HG03103 (cell line): ENCODE measurements at regions not wholly inside any gene's neighbourhood (a gene's known extent, or its start where the extent isn't known, plus 50 kb on each side); places are given as distances from the start of the nearest gene placed in this dataset.
"Not testable (repeated sequence)": the region's sequence is repeated elsewhere in the genome, so short reads cannot be mapped to it uniquely, and the experiment has no call there.

ENCODE experiments used
- ATAC-seq: cut with Tn5 transposase; IDR thresholded peaks from one replicate; pipeline ENCODE4 v1.9.1; 2021; ENCODE audit warnings: low read depth; ENCODE audit not compliant: unreplicated experiment

GRCh38 chrX:150050387-150050786 is 112.1 kb upstream of the EOLA2 start:
- ATAC-seq, result no peak

- ATAC-seq, result no peak
Measured at GRCh38 chrX:150051096-150051495, 112.8 kb upstream of the EOLA2 start.

- no peak for ATAC-seq
Measured at GRCh38 chrX:150052226-150052625, 113.9 kb upstream of the EOLA2 start.

GRCh38 chrX:150058728-150059127 is 120.4 kb upstream of the EOLA2 start:
- ATAC-seq, result no peak

- ATAC-seq, result no peak
Measured at GRCh38 chrX:150060406-150060805, 122.1 kb upstream of the EOLA2 start.

- ATAC-seq, result no peak
Measured at GRCh38 chrX:150062292-150063137, 124.2 kb upstream of the EOLA2 start.

GRCh38 chrX:150063138-150063518 is 124.8 kb upstream of the EOLA2 start:
- ATAC-seq, result no peak

- ATAC-seq, result no peak
Measured at GRCh38 chrX:150063674-150064073, 125.4 kb upstream of the EOLA2 start.

GRCh38 chrX:150074175-150074574 is 135.9 kb upstream of the EOLA2 start:
- ATAC-seq, result no peak

- no peak for ATAC-seq
Measured at GRCh38 chrX:150080497-150080896, 142.2 kb upstream of the EOLA2 start.

GRCh38 chrX:150081076-150081475 is 142.8 kb upstream of the EOLA2 start:
- ATAC-seq, result no peak

GRCh38 chrX:150084496-150085229 is 146.4 kb upstream of the EOLA2 start:
- ATAC-seq, result no peak

- no peak for ATAC-seq
Measured at GRCh38 chrX:150085881-150086280, 147.6 kb upstream of the EOLA2 start.

- ATAC-seq, result no peak
Measured at GRCh38 chrX:150086371-150086770, 148.1 kb upstream of the EOLA2 start.

GRCh38 chrX:150087612-150088011 is 149.3 kb upstream of the EOLA2 start:
- no peak for ATAC-seq

- no peak for ATAC-seq
Measured at GRCh38 chrX:150088042-150088441, 149.8 kb upstream of the EOLA2 start.

- ATAC-seq, result no peak
Measured at GRCh38 chrX:150088766-150089518, 150.7 kb upstream of the EOLA2 start.

GRCh38 chrX:150091300-150091699 is 153.0 kb upstream of the EOLA2 start:
- ATAC-seq, result not testable (repeated sequence)

GRCh38 chrX:150092549-150092948 is 154.3 kb upstream of the EOLA2 start:
- no peak for ATAC-seq

GRCh38 chrX:150094375-150094774 is 156.1 kb upstream of the EOLA2 start:
- ATAC-seq, result no peak

- no peak for ATAC-seq
Measured at GRCh38 chrX:150094996-150095395, 156.7 kb upstream of the EOLA2 start.
